ENCODE measurements at regions not wholly inside any gene's neighbourhood (a gene's known extent, or its start where the extent isn't known, plus 50 kb on each side); places are given as distances from the start of the nearest gene placed in this dataset.

DNA sequence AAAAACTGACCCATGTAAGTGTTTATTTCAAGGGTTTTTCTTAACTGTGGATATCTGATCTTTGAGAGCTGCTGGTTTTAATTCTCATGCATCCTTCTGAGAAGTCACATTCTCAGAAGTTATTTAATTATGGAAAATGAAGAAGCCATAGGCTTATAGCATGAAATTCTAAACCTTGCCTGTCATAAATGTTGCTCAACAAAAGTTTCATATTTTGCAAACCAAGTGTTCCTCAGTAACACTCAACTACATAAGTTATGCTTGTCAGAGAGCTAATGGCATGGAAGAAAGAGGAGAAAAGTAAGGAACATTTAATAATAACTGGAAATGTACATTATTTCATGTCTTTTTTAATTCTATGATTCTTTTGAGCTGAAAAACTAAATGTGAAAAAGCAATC lies 78.6 kb upstream of the MPP7 start:
- TF ChIP-seq, protein P1, sequence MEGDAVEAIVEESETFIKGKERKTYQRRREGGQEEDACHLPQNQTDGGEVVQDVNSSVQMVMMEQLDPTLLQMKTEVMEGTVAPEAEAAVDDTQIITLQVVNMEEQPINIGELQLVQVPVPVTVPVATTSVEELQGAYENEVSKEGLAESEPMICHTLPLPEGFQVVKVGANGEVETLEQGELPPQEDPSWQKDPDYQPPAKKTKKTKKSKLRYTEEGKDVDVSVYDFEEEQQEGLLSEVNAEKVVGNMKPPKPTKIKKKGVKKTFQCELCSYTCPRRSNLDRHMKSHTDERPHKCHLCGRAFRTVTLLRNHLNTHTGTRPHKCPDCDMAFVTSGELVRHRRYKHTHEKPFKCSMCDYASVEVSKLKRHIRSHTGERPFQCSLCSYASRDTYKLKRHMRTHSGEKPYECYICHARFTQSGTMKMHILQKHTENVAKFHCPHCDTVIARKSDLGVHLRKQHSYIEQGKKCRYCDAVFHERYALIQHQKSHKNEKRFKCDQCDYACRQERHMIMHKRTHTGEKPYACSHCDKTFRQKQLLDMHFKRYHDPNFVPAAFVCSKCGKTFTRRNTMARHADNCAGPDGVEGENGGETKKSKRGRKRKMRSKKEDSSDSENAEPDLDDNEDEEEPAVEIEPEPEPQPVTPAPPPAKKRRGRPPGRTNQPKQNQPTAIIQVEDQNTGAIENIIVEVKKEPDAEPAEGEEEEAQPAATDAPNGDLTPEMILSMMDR (conservative IDR thresholded peaks at IDR 0.05; ENCODE audit: low read length), result no peak
- no peak for TF ChIP-seq EZH2phosphoT487 (IDR thresholded peaks at IDR 0.05; ENCODE audit: borderline replicate concordance)

Data from Loucy (cell line).